Motor neuron (in vitro differentiated cells): ENCODE measurements at regions not wholly inside any gene's neighbourhood (a gene's known extent, or its start where the extent isn't known, plus 50 kb on each side); places are given as distances from the start of the nearest gene placed in this dataset.
"Not testable (repeated sequence)": the region's sequence is repeated elsewhere in the genome, so short reads cannot be mapped to it uniquely, and the experiment has no call there.

Source experiments
- ATAC-seq, 8 experiments: fragments of 200-7000 bp; cut with Tn5 transposase; replicated peaks in 6 of 8; 2 replicates each; pipeline ENCODE4 v1.8.0; 2021; ENCODE audit warnings: mild to moderate bottlenecking in 8 of 8, moderate library complexity in 8 of 8
- H3K27ac ChIP-seq, 2 donors: fragments of 250-450 bp; sonication (Bioruptor Pico); 2 replicates each; pipeline ENCODE4 v1.9.0; 2021; ENCODE audit warnings: antibody characterized with exemption in 2 of 2, mild to moderate bottlenecking in 2 of 2, moderate library complexity in 1 of 2
- H3K4me1 ChIP-seq, 2 donors: fragments of 250-450 bp; sonication (Bioruptor Pico); replicated peaks in 1 of 2; 2 replicates each; pipeline ENCODE4 v1.6.1; 2021; ENCODE audit warnings: antibody characterized with exemption in 2 of 2, mild to moderate bottlenecking in 2 of 2, moderate library complexity in 1 of 2
- H3K4me3 ChIP-seq, 5 donors: fragments of 250-450 bp; sonication (Bioruptor Pico); 2 replicates each; pipeline ENCODE4 v1.9.0; 2021; ENCODE audit warnings: antibody characterized with exemption in 5 of 5, mild to moderate bottlenecking in 5 of 5, moderate library complexity in 4 of 5
- WGBS, 10 experiments: fragments of 450-650 bp; shearing (Covaris generic); methylation state at CpG; one replicate each; pipeline ENCODE4 v1.0.0; 2022; 5-methylcytosine and 5-hydroxymethylcytosine counted together
- in situ Hi-C, 9 experiments: fragments of 400-800 bp; cut with MboI; loops; one replicate each; pipeline ENCODE4 v1.15.0; 2021; ENCODE audit warnings: low sequenced_read_pairs in 9 of 9, low pct_unique_long_range_greater_than_20kb in 2 of 9; ENCODE audit not compliant: unreplicated experiment in 9 of 9

- ATAC-seq, result no peak
- H3K4me1 ChIP-seq, result peaks cover 11 to 22% of the 10 kb centered on the region in 2 donors
- no peak overlapping the region for H3K4me3 ChIP-seq
- no peak overlapping the region for H3K27ac ChIP-seq
- in situ Hi-C loops, result no loop called here
- 70 to 100% (median 96%) methylated on average over 1 to 8 of the region's 8 CpGs; no CpG with 5 or more reads in 3 of the 10 experiments for WGBS, 10 experiments
These were observed 82.7 kb upstream of the CD302 start for GRCh38 chr2:159880729-159881128.

- peaks cover 11 to 22% of the 10 kb centered on the region in 2 donors for H3K4me1 ChIP-seq
- H3K4me3 ChIP-seq, result no peak overlapping the region
- H3K27ac ChIP-seq, result no peak overlapping the region
- ATAC-seq, result peak in 3 of 8 experiments; percentile 85 to 91 (median 86)
- in situ Hi-C loops, result no loop called here
- 10 to 100% (median 83%) methylated on average over 1 to 2 of the region's 2 CpGs; no CpG with 5 or more reads in 1 of the 10 experiments for WGBS, 10 experiments
These were observed 81.1 kb upstream of the CD302 start for GRCh38 chr2:159879051-159879604.

GRCh38 chr2:159875083-159875482, 77.1 kb upstream of the CD302 start:
- H3K4me1 ChIP-seq, result peaks cover 0 to 8% of the 10 kb centered on the region in 2 donors
- ATAC-seq, result no peak
- 73 to 100% (median 100%) methylated on average over 1 to 3 of the region's 3 CpGs; no CpG with 5 or more reads in 4 of the 10 experiments for WGBS, 10 experiments
- no peak overlapping the region for H3K4me3 ChIP-seq
- in situ Hi-C loops, result no loop called here
- no peak overlapping the region for H3K27ac ChIP-seq

GRCh38 chr2:159873258-159873657, 75.2 kb upstream of the CD302 start:
- Histone ChIP-seq H3K4me3 (no peak overlapping the region), H3K4me1 (peaks cover 0 to 8% of the 10 kb centered on the region in 2 donors), H3K27ac (no peak overlapping the region)
- WGBS, 10 experiments, result 0 to 100% (median 49%) methylated on average over 1 to 3 of the region's 3 CpGs
- no peak for ATAC-seq
- in situ Hi-C loops, result no loop called here

- in situ Hi-C loops, result no loop called here
- no peak for ATAC-seq
- no peak overlapping the region for H3K27ac ChIP-seq
- no peak overlapping the region for H3K4me3 ChIP-seq
- 38 to 100% (median 88%) methylated on average over 1 to 2 of the region's 2 CpGs; no CpG with 5 or more reads in 3 of the 10 experiments for WGBS, 10 experiments
- peaks cover 0 to 14% of the 10 kb centered on the region in 2 donors for H3K4me1 ChIP-seq
These were observed 74.3 kb upstream of the CD302 start for GRCh38 chr2:159872353-159872752.

- in situ Hi-C loops, H3K4me3 ChIP-seq, H3K27ac ChIP-seq, ATAC-seq: not testable (repeated sequence)
- WGBS, 10 experiments, result 10 to 100% (median 61%) methylated on average over 1 to 3 of the region's 7 CpGs
- peaks cover 0 to 15% of the 10 kb centered on the region in 2 donors for H3K4me1 ChIP-seq
These were observed 70.7 kb upstream of the CD302 start for GRCh38 chr2:159868598-159869159.

GRCh38 chr2:159867567-159868361, 69.8 kb upstream of the CD302 start:
- H3K27ac ChIP-seq, result no peak overlapping the region
- H3K4me3 ChIP-seq, result no peak overlapping the region
- peak in 3 of 8 experiments; percentile 47 to 97 (median 49) for ATAC-seq
- H3K4me1 ChIP-seq, result peaks cover 0 to 15% of the 10 kb centered on the region in 2 donors
- in situ Hi-C loops, result no loop called here

GRCh38 chr2:159863526-159864160, 65.6 kb upstream of the CD302 start:
- in situ Hi-C loops, result no loop called here
- ATAC-seq, result no peak
- 50 to 100% (median 80%) methylated on average over 1 to 2 of the region's 2 CpGs; no CpG with 5 or more reads in 1 of the 10 experiments for WGBS, 10 experiments
- peaks cover 0 to 11% of the 10 kb centered on the region in 2 donors for H3K4me1 ChIP-seq
- H3K4me3 ChIP-seq, result no peak overlapping the region
- no peak overlapping the region for H3K27ac ChIP-seq

- Histone ChIP-seq H3K4me1 (peaks cover 0 to 4% of the 10 kb centered on the region in 2 donors), H3K27ac (no peak overlapping the region), H3K4me3 (no peak overlapping the region)
- ATAC-seq, result peak in 6 of 8 experiments; percentile 33 to 94 (median 84)
- in situ Hi-C loops, result no loop called here
- 53 to 88% (median 67%) methylated on average over 1 to 4 of the region's 4 CpGs for WGBS, 10 experiments
These were observed 62.7 kb upstream of the CD302 start for GRCh38 chr2:159860581-159861310.

GRCh38 chr2:159859583-159859982, 61.6 kb upstream of the CD302 start:
- Histone ChIP-seq H3K4me1 (peaks cover 0 to 4% of the 10 kb centered on the region in 2 donors), H3K27ac (no peak overlapping the region), H3K4me3 (no peak overlapping the region)
- no peak for ATAC-seq
- 50 to 100% (median 100%) methylated on average over 1 of the region's 1 CpG; no CpG with 5 or more reads in 3 of the 10 experiments for WGBS, 10 experiments
- in situ Hi-C loops, result no loop called here

GRCh38 chr2:159856760-159857159, 58.8 kb upstream of the CD302 start:
- Histone ChIP-seq H3K27ac (no peak overlapping the region), H3K4me3 (no peak overlapping the region), H3K4me1 (peaks cover 0 to 4% of the 10 kb centered on the region in 2 donors)
- ATAC-seq, result peak in 1 of 8 experiments; percentile 45
- in situ Hi-C loops, result no loop called here
- WGBS, 10 experiments, result 15 to 100% (median 20%) methylated on average over 1 to 2 of the region's 2 CpGs; no CpG with 5 or more reads in 1 of the 10 experiments

GRCh38 chr2:159855557-159856061, 57.6 kb upstream of the CD302 start:
- WGBS, 10 experiments, result 0 to 100% (median 60%) methylated on average over 1 to 5 of the region's 5 CpGs; no CpG with 5 or more reads in 1 of the 10 experiments

More at GRCh38 chr2:159855557-159856061, 57.6 kb upstream of the CD302 start:
- H3K27ac ChIP-seq, result no peak overlapping the region
- in situ Hi-C loops, result no loop called here
- peak in 3 of 8 experiments; percentile 83 to 88 (median 86) for ATAC-seq
- no peak overlapping the region for H3K4me3 ChIP-seq
- peaks cover 0 to 4% of the 10 kb centered on the region in 2 donors for H3K4me1 ChIP-seq
